Cardiac muscle cell (in vitro differentiated cells and primary cell): ENCODE measurements at regions not wholly inside any gene's neighbourhood (a gene's known extent, or its start where the extent isn't known, plus 50 kb on each side); places are given as distances from the start of the nearest gene placed in this dataset.

Experiments used
- DNase-seq, 2 donors: peaks; one replicate each; pipeline versions ENCODE4 v3.0.0 to v3.0.0-alpha.2; 2010 to 2017; ENCODE audit warnings: low read depth in 1 of 2, low spot score in 1 of 2
- H3K27ac ChIP-seq: fragments of 200-600 bp; sonication (generic); 2 replicates; pipeline ENCODE4 v1.5.1; 2016
- H3K27me3 ChIP-seq: fragments of 200-600 bp; sonication (generic); 2 replicates; pipeline ENCODE4 v1.6.0; 2016; ENCODE audit warnings: control low read depth
- H3K36me3 ChIP-seq: fragments of 200-600 bp; sonication (generic); 2 replicates; pipeline ENCODE4 v1.5.1; 2016; ENCODE audit warnings: control low read depth
- H3K4me1 ChIP-seq: fragments of 200-600 bp; sonication (generic); 2 replicates; pipeline ENCODE4 v1.8.1; 2017; ENCODE audit warnings: low read depth, mild to moderate bottlenecking, mixed run types
- H3K4me3 ChIP-seq: fragments of 200-600 bp; sonication (generic); 2 replicates; pipeline ENCODE4 v1.5.1; 2016; ENCODE audit warnings: mild to moderate bottlenecking
- H3K9me3 ChIP-seq: fragments of 200-600 bp; sonication (generic); 2 replicates; pipeline ENCODE4 v1.5.1; 2017; ENCODE audit warnings: low read depth, mild to moderate bottlenecking, control low read depth
- CTCF ChIP-seq: IDR thresholded peaks from 2 replicates; pipeline ENCODE4 v1.5.1; 2012; ENCODE audit warnings: low read depth, mild to moderate bottlenecking, low read length

DNA sequence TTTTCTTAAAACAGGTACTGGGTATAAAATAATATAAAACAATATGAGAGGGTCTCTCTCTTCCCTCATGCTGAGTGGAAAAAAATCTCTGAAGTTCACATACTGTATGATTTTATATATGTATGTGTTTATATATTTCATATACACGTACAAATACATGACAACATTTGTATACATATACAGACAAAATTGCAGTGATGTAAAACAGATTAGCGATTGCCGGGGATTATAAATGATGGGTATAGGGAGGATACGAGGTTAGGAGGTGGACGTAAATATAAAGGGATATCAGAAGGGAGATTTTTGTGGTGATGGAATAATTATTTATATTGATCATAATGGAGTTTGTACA is 194.8 kb upstream of the PRSS16 start:
- no peaks in the 10 kb centered on the region for H3K9me3 ChIP-seq
- DNase-seq, result no peak
- H3K4me1 ChIP-seq, result no peaks in the 10 kb centered on the region
- no peak overlapping the region for H3K27ac ChIP-seq
- H3K4me3 ChIP-seq, result no peak overlapping the region
- no peaks in the 10 kb centered on the region for H3K36me3 ChIP-seq
- TF ChIP-seq CTCF, result no peak
- H3K27me3 ChIP-seq, result no peaks in the 10 kb centered on the region

DNA sequence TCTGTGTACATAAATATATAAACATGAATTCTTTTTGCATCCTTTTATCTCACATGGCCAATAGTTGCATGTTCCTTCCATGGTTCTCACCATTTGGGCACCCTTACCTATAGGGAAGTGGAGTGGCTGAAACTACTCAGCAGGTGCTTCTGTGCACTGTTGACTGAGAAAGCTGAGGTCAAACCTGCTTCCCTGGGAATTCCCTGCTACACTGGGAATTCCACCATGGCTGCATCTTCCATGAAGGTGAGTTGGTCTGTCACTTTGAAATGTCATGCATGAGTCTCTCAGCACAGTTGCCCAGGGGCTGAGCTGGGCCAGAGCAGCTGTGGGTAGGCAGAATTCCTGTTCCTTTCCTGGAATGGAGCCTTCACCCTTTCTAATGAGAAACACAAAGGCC is 193.8 kb upstream of the PRSS16 start:
- no peak for TF ChIP-seq CTCF
- no peak for DNase-seq
- Histone ChIP-seq H3K27me3 (no peaks in the 10 kb centered on the region), H3K4me1 (no peaks in the 10 kb centered on the region), H3K36me3 (no peaks in the 10 kb centered on the region), H3K27ac (no peak overlapping the region), H3K4me3 (no peak overlapping the region), H3K9me3 (no peaks in the 10 kb centered on the region)

DNA sequence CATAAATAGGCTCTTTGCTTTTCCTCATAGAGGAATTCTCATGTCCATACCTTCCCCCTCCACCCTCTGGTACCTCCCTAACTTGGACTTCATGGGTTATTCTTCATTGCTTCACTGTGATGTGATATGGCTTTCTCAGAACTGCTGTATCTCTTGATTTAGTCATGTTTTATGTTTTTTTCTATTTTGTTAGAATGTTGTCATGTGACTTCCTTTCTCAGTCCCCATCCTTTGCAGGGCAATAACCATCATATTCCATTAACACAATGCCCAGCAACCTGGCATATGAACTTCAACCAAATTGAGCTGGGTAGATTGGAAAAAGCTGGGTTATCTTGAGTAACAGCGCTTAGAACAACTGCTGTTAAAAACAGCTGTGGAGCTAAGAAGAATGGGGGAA is 190.9 kb upstream of the PRSS16 start:
- DNase-seq, result no peak
- no peak overlapping the region for H3K4me3 ChIP-seq
- no peaks in the 10 kb centered on the region for H3K36me3 ChIP-seq
- H3K9me3 ChIP-seq, result no peaks in the 10 kb centered on the region
- no peaks in the 10 kb centered on the region for H3K4me1 ChIP-seq
- TF ChIP-seq CTCF, result no peak
- H3K27ac ChIP-seq, result no peak overlapping the region
- H3K27me3 ChIP-seq, result no peaks in the 10 kb centered on the region

- no peak for TF ChIP-seq CTCF
- no peak overlapping the region for H3K4me3 ChIP-seq
- no peak overlapping the region for H3K27ac ChIP-seq
- no peaks in the 10 kb centered on the region for H3K27me3 ChIP-seq
- no peaks in the 10 kb centered on the region for H3K4me1 ChIP-seq
- H3K9me3 ChIP-seq, result no peaks in the 10 kb centered on the region
- no peaks in the 10 kb centered on the region for H3K36me3 ChIP-seq
- peak in 1 of 2 donors; percentile 8 for DNase-seq
These were observed 187.7 kb upstream of the PRSS16 start for GRCh38 chr6:27059621-27060425.

- no peaks in the 10 kb centered on the region for H3K36me3 ChIP-seq
- H3K27me3 ChIP-seq, result no peaks in the 10 kb centered on the region
- H3K4me1 ChIP-seq, result no peaks in the 10 kb centered on the region
- no peak for DNase-seq
- H3K27ac ChIP-seq, result no peak overlapping the region
- no peak for TF ChIP-seq CTCF
- H3K9me3 ChIP-seq, result no peaks in the 10 kb centered on the region
- H3K4me3 ChIP-seq, result no peak overlapping the region
These were observed 186.1 kb upstream of the PRSS16 start for GRCh38 chr6:27061235-27061993.
